DND-41 (cell line): ENCODE measurements at regions not wholly inside any gene's neighbourhood (a gene's known extent, or its start where the extent isn't known, plus 50 kb on each side); places are given as distances from the start of the nearest gene placed in this dataset.

ENCODE experiments used
- CTCF ChIP-seq: IDR thresholded peaks from 2 replicates; pipeline ENCODE4 v1.5.1; 2012; ENCODE audit warnings: borderline replicate concordance, low read length, moderate library complexity, mild to moderate bottlenecking; ENCODE audit not compliant: poor library complexity, severe bottlenecking; ENCODE audit errors: extremely low read depth
- EZH2 ChIP-seq: IDR thresholded peaks from 3 replicates; pipeline ENCODE4 v1.6.1; 2012; ENCODE audit warnings: borderline replicate concordance, low read depth, mild to moderate bottlenecking, moderate library complexity, low read length, inconsistent platforms; ENCODE audit not compliant: severe bottlenecking

- TF ChIP-seq CTCF, result no peak
- TF ChIP-seq EZH2, result no peak
Observed at GRCh38 chr10:31154996-31155395, 123.3 kb upstream of the ZNF438 start.
